ENCODE measurements at regions not wholly inside any gene's neighbourhood (a gene's known extent, or its start where the extent isn't known, plus 50 kb on each side); places are given as distances from the start of the nearest gene placed in this dataset.

DNA sequence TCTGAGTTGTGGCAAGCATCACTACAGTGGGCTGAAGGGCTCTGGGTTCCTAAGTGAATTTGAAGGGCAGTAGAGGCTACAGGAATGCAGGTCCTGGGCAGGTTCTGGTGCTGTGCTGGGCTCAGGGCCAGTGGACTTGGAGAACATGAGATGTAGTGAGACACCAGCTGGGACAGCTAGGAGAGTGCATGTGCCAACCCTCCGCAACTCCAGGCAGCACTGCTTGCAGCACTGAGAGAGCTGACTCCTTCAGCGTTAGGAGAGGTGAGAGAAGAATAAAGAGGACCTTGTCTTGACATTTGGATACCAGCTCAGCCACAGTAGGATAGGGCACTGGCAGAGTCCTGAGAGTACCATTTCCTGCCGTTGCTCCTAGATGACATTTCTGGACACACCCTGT is 739.9 kb upstream of the PRR20A start:
- POLR2A ChIA-PET (ENCODE audit: unreplicated experiment), result no interaction called here
- intact Hi-C loops (cut with micrococcal nuclease), result no loop called here

DNA sequence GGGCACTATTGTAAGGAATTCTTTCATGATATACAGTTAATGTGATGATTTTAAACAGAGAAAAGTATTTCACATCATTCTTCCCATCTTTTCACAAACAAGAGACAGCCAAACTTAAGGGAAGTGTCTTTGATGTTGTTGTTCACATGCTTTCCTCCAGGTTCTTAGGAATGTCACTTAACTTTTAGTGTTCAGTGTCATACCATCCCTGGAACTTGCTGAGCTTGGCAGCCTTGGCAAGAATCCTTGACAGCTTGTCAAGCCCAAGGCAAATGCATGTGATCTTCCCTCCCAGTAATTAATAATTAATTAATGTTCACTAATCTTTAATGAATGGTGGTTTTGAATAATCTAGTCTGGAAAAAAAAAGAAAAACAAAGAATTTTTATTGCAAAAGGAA is 727.9 kb upstream of the PRR20A start:
- ChIA-PET CTCF (no interaction called here), POLR2A (ENCODE audit: unreplicated experiment) (interaction anchor here (0.6 kb wide), 1 partner anchor 179 kb away, joined by 3 read pairs; no protein-coding TSS in a partner anchor)
- H3K27ac ChIP-seq (ENCODE audit: low read length), result no peak overlapping the region
- no peaks in the 10 kb centered on the region for H3K36me3 ChIP-seq (ENCODE audit: low read depth, low read length)
- H3K79me2 ChIP-seq (ENCODE audit: low read length), result no peaks in the 10 kb centered on the region
- TF ChIP-seq EZH2phosphoT487 (IDR thresholded peaks at IDR 0.05; ENCODE audit: borderline replicate concordance, low read length) (no peak), EZH2 (IDR thresholded peaks at IDR 0.05; ENCODE audit: low read length, unreplicated experiment) (no peak)
- TF ChIP-seq, protein P1, sequence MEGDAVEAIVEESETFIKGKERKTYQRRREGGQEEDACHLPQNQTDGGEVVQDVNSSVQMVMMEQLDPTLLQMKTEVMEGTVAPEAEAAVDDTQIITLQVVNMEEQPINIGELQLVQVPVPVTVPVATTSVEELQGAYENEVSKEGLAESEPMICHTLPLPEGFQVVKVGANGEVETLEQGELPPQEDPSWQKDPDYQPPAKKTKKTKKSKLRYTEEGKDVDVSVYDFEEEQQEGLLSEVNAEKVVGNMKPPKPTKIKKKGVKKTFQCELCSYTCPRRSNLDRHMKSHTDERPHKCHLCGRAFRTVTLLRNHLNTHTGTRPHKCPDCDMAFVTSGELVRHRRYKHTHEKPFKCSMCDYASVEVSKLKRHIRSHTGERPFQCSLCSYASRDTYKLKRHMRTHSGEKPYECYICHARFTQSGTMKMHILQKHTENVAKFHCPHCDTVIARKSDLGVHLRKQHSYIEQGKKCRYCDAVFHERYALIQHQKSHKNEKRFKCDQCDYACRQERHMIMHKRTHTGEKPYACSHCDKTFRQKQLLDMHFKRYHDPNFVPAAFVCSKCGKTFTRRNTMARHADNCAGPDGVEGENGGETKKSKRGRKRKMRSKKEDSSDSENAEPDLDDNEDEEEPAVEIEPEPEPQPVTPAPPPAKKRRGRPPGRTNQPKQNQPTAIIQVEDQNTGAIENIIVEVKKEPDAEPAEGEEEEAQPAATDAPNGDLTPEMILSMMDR (conservative IDR thresholded peaks at IDR 0.05; ENCODE audit: low read depth, low read length), result no peak
- H3K9ac ChIP-seq (ENCODE audit: low read length), result no peak overlapping the region
- no peak overlapping the region for H2AFZ ChIP-seq (ENCODE audit: low read length)
- H4K20me1 ChIP-seq (ENCODE audit: low read length), result no peaks in the 10 kb centered on the region
- no peaks in the 10 kb centered on the region for H3K9me2 ChIP-seq (replicated peaks; ENCODE audit: low read length)
- BruUV-seq (replicated peaks), result no TSS peak
- H3K4me2 ChIP-seq (ENCODE audit: low read length), result no peak overlapping the region
- H3K27me3 ChIP-seq (ENCODE audit: low read length), result no peaks in the 10 kb centered on the region
- no peaks in the 10 kb centered on the region for H3K4me1 ChIP-seq (ENCODE audit: insufficient read depth, low read length)
- H3F3A ChIP-seq (ENCODE audit: low read length, unreplicated experiment), result no peaks in the 10 kb centered on the region
- intact Hi-C loops (cut with micrococcal nuclease), result no loop called here
- no peak overlapping the region for H3K4me3 ChIP-seq (ENCODE audit: low read length)
- H3K9me3 ChIP-seq (ENCODE audit: low read length), result no peaks in the 10 kb centered on the region
- ATAC-seq (no peak), DNase-seq (no peak)

More for the DNA sequence above, 739.9 kb upstream of the PRR20A start:
- ATAC-seq (no peak), DNase-seq (no peak)
- H3K9me2 ChIP-seq (replicated peaks; ENCODE audit: low read length), result no peaks in the 10 kb centered on the region
- no peak overlapping the region for H3K4me2 ChIP-seq (ENCODE audit: low read length)
- H3K79me2 ChIP-seq (ENCODE audit: low read length), result no peaks in the 10 kb centered on the region
- TF ChIP-seq, protein P1 (conservative IDR thresholded peaks at IDR 0.05; ENCODE audit: low read depth, low read length), result no peak
- TF ChIP-seq EZH2phosphoT487 (IDR thresholded peaks at IDR 0.05; ENCODE audit: borderline replicate concordance, low read length) (no peak), EZH2 (IDR thresholded peaks at IDR 0.05; ENCODE audit: low read length, unreplicated experiment) (no peak)
- H3K9ac ChIP-seq (ENCODE audit: low read length), result no peak overlapping the region
- no peaks in the 10 kb centered on the region for H3K36me3 ChIP-seq (ENCODE audit: low read depth, low read length)
- no peaks in the 10 kb centered on the region for H3F3A ChIP-seq (ENCODE audit: low read length, unreplicated experiment)
- no peaks in the 10 kb centered on the region for H3K27me3 ChIP-seq (ENCODE audit: low read length)
- no peaks in the 10 kb centered on the region for H3K9me3 ChIP-seq (ENCODE audit: low read length)
- no peak overlapping the region for H3K27ac ChIP-seq (ENCODE audit: low read length)
- H3K4me1 ChIP-seq (ENCODE audit: insufficient read depth, low read length), result no peaks in the 10 kb centered on the region
- CTCF ChIA-PET, result no interaction called here
- H4K20me1 ChIP-seq (ENCODE audit: low read length), result no peaks in the 10 kb centered on the region
- H2AFZ ChIP-seq (ENCODE audit: low read length), result no peak overlapping the region
- H3K4me3 ChIP-seq (ENCODE audit: low read length), result no peak overlapping the region
- BruUV-seq (replicated peaks), result no TSS peak

DNA sequence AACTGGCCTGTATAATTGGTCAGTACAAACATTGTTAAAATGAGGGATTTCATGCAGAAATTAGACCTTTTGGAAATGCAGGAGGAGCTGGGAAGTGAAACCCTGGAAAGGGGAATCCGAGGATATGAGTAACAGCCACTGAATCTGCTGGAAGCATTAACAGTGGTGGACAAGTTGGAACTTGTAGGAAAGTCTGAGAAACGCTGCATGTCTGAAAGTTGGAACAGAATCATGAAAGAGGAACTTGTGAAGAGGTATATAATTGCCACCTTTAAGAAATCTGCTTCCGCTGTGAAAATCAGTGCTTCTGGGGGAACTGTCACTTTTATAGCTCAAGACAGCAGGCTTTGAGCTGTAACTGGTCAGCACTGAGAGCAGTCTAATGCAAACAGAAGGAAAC is 716.5 kb upstream of the PRR20A start:
- H3K9me3 ChIP-seq (ENCODE audit: low read length), result no peaks in the 10 kb centered on the region
- no peak overlapping the region for H3K4me3 ChIP-seq (ENCODE audit: low read length)
- H3K9ac ChIP-seq (ENCODE audit: low read length), result no peak overlapping the region
- H3K4me2 ChIP-seq (ENCODE audit: low read length), result no peak overlapping the region
- no peak overlapping the region for H3K27ac ChIP-seq (ENCODE audit: low read length)
- POLR2A ChIA-PET (ENCODE audit: unreplicated experiment), result interaction anchor here (0.6 kb wide), 1 partner anchor 10 kb away, joined by 3 read pairs; no protein-coding TSS in a partner anchor
- CTCF ChIA-PET, result no interaction called here
- ATAC-seq, result no peak
- no peak overlapping the region for H2AFZ ChIP-seq (ENCODE audit: low read length)
- no peaks in the 10 kb centered on the region for H3K9me2 ChIP-seq (replicated peaks; ENCODE audit: low read length)
- H3K27me3 ChIP-seq (ENCODE audit: low read length), result no peaks in the 10 kb centered on the region
- BruUV-seq (replicated peaks), result no TSS peak
- DNase-seq, result no peak
- H3F3A ChIP-seq (ENCODE audit: low read length, unreplicated experiment), result no peaks in the 10 kb centered on the region
- TF ChIP-seq EZH2phosphoT487 (IDR thresholded peaks at IDR 0.05; ENCODE audit: borderline replicate concordance, low read length), result no peak
- TF ChIP-seq, protein P1 (conservative IDR thresholded peaks at IDR 0.05; ENCODE audit: low read depth, low read length), result no peak
- H3K4me1 ChIP-seq (ENCODE audit: insufficient read depth, low read length), result no peaks in the 10 kb centered on the region
- H3K79me2 ChIP-seq (ENCODE audit: low read length), result no peaks in the 10 kb centered on the region
- intact Hi-C loops (cut with micrococcal nuclease), result no loop called here
- H4K20me1 ChIP-seq (ENCODE audit: low read length), result no peaks in the 10 kb centered on the region
- H3K36me3 ChIP-seq (ENCODE audit: low read depth, low read length), result no peaks in the 10 kb centered on the region

All from PC-3 (cell line).